Right atrium auricular region (tissue), 2 donors: ENCODE measurements at regions not wholly inside any gene's neighbourhood (a gene's known extent, or its start where the extent isn't known, plus 50 kb on each side); places are given as distances from the start of the nearest gene placed in this dataset.
"Not testable (repeated sequence)": the region's sequence is repeated elsewhere in the genome, so short reads cannot be mapped to it uniquely, and the experiment has no call there.

Experiments used
- DNase-seq: peaks from one replicate; pipeline ENCODE4 v3.0.0-alpha.2; 2019; ENCODE audit warnings: low spot score
- H3K27ac ChIP-seq, 2 donors: fragments of 200-600 bp; sonication (generic); 1 replicate in 1 of 2; 2 replicates in 1 of 2; pipeline ENCODE4 v1.5.1; 2016 to 2019
- H3K27me3 ChIP-seq, 2 donors: fragments of 200-600 bp; sonication (generic); one replicate each; pipeline versions ENCODE4 v1.5.1 to v1.6.0; 2017 to 2019
- H3K36me3 ChIP-seq: fragments of 200-600 bp; sonication (generic); one replicate; pipeline ENCODE4 v1.5.1; 2016
- H3K4me1 ChIP-seq, 2 donors: fragments of 200-600 bp; sonication (generic); one replicate each; pipeline versions ENCODE4 v1.5.1 to v1.6.0; 2017 to 2019
- H3K4me3 ChIP-seq, 2 donors: fragments of 200-600 bp; sonication (generic); 1 replicate in 1 of 2; 2 replicates in 1 of 2; pipeline ENCODE4 v1.5.1; 2017 to 2019; ENCODE audit warnings: mild to moderate bottlenecking in 1 of 2, moderate library complexity in 1 of 2
- H3K9me3 ChIP-seq, 2 donors: fragments of 200-600 bp; sonication (generic); one replicate each; pipeline ENCODE4 v1.5.1; 2019
- TF ChIP-seq, protein P1 (sequence below), 2 donors: fragments of 200-600 bp; sonication (generic); IDR thresholded peaks; one replicate each; pipeline ENCODE4 v1.5.1; 2019; ENCODE audit warnings: antibody characterized with exemption in 2 of 2

DNA sequence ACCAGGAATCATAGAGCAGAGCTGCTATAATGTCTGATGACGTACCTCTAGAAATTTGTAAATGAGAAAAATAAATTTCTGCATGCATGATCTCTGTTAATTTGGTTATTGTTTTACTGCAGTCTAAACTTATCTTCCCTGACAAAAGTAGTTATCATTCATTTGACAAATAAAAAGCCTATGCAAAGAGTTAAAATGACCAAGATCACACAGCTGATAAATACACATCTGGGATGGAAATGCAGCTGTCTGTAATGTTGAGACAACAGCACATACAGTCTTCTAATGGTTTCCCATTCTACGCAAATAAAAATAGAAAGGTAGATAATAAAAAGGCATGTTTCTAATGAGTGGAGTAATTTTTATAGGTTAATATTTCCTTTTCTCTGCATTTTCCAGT is 225.1 kb upstream of the LUZP2 start:
- TF ChIP-seq, protein P1, sequence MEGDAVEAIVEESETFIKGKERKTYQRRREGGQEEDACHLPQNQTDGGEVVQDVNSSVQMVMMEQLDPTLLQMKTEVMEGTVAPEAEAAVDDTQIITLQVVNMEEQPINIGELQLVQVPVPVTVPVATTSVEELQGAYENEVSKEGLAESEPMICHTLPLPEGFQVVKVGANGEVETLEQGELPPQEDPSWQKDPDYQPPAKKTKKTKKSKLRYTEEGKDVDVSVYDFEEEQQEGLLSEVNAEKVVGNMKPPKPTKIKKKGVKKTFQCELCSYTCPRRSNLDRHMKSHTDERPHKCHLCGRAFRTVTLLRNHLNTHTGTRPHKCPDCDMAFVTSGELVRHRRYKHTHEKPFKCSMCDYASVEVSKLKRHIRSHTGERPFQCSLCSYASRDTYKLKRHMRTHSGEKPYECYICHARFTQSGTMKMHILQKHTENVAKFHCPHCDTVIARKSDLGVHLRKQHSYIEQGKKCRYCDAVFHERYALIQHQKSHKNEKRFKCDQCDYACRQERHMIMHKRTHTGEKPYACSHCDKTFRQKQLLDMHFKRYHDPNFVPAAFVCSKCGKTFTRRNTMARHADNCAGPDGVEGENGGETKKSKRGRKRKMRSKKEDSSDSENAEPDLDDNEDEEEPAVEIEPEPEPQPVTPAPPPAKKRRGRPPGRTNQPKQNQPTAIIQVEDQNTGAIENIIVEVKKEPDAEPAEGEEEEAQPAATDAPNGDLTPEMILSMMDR (IDR thresholded peaks at IDR 0.05): no peak
- no peak overlapping the region for H3K4me3 ChIP-seq
- no peaks in the 10 kb centered on the region for H3K4me1 ChIP-seq
- H3K27ac ChIP-seq: no peak overlapping the region
- H3K27me3 ChIP-seq: no peaks in the 10 kb centered on the region
- no peak for DNase-seq
- no peaks in the 10 kb centered on the region for H3K9me3 ChIP-seq
- no peaks in the 10 kb centered on the region for H3K36me3 ChIP-seq

DNA sequence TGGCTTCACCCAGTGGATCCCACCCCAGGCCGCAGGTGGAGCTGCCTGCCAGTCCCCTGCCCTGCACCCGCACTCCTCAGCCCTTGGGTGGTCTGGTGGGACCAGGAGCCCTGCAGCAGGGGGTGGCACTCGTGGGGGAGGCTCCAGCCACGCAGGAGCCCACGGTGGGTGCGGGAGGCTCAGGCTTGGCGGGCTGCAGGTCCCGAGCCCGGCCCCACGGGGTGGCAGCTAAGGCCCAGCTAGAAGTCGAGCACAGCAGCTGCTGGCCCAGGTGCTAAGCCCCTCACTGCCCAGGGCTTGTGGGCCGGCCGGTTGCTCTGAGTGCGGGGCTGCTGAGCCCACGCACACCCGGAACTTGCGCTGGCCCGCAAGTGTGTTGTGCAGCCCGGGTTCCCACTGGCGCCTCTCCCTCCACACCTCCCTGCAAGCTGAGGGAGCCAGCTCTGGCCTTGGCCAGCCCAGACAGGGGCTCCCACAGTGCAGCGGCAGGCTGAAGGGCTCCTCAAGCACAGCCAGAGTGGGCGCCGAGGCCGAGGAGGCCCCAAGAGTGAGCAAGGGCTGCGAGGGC is 222.6 kb upstream of the LUZP2 start:
- H3K4me3 ChIP-seq, H3K27me3 ChIP-seq, H3K9me3 ChIP-seq, H3K27ac ChIP-seq, H3K4me1 ChIP-seq, H3K36me3 ChIP-seq, DNase-seq: not testable (repeated sequence)

DNA sequence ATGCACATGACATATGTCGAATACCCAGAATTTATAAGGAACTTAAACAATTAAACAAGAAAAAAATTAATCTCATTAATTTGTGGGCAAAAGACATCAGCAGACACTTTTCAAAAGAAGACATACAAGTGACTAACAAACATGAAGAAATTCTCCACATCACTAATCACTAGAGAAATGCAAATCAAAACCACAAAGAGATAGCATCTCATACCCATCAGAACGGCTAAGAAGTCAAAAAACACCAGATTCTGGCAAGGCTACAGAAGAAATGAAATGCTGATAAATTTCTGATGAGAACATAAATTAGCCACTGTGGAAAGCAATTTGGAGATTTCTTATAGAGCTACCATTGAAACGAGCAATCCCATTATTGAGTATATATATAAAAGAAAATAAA is 210.6 kb upstream of the LUZP2 start:
- Histone ChIP-seq H3K27me3 (no peaks in the 10 kb centered on the region), H3K36me3 (no peaks in the 10 kb centered on the region), H3K9me3 (peaks cover 0 to 4% of the 10 kb centered on the region in 2 donors), H3K4me3 (no peak overlapping the region), H3K27ac (no peak overlapping the region), H3K4me1 (no peaks in the 10 kb centered on the region)
- TF ChIP-seq, protein P1 (IDR thresholded peaks at IDR 0.05): no peak
- DNase-seq: no peak

DNA sequence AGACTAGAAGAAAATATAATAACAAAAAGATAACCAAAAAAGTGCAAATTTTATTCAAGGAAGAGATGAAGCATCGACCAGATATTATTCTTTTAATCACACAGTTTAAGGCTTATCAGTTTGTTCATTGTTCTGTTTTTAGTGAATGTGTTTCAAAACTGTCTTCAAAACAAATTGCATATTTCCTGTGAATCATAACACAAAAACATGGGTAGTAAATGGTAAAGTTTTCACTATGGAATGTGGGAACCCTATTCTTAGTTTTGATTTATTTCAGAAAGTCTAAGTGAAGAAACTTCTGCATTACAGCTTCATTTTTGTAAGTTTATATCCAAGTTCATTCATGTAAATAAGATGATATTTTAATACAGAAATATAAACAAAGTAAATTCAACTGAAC is 207.6 kb upstream of the LUZP2 start:
- Histone ChIP-seq H3K27ac (no peak overlapping the region), H3K27me3 (no peaks in the 10 kb centered on the region), H3K4me3 (no peak overlapping the region), H3K4me1 (no peaks in the 10 kb centered on the region), H3K9me3 (peaks cover 0 to 4% of the 10 kb centered on the region in 2 donors), H3K36me3 (no peaks in the 10 kb centered on the region)
- DNase-seq: no peak
- TF ChIP-seq, protein P1 (IDR thresholded peaks at IDR 0.05): no peak

DNA sequence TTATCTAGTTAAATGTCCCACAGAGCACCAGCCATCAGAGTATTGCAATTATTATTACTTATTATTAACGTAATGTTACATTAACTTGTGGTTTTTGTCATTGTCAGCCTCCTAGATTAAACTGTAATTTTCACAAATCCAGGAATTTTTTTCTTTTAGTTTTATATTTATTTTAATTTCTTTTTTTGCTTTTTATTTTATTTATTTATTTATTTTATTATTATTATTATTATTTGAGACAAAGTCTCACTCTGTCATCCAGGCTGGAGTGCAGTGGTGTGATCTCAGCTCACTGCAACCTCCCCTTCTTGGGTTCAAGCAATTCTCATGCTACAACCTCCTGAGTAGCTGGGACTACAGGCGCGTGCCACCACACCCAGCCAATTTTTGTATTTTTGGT is 202.9 kb upstream of the LUZP2 start:
- no peaks in the 10 kb centered on the region for H3K4me1 ChIP-seq
- no peak for DNase-seq
- no peak overlapping the region for H3K27ac ChIP-seq
- H3K9me3 ChIP-seq: peaks cover 0 to 4% of the 10 kb centered on the region in 2 donors
- TF ChIP-seq, protein P1 (IDR thresholded peaks at IDR 0.05): no peak
- H3K27me3 ChIP-seq: no peaks in the 10 kb centered on the region
- no peaks in the 10 kb centered on the region for H3K36me3 ChIP-seq
- H3K4me3 ChIP-seq: no peak overlapping the region

DNA sequence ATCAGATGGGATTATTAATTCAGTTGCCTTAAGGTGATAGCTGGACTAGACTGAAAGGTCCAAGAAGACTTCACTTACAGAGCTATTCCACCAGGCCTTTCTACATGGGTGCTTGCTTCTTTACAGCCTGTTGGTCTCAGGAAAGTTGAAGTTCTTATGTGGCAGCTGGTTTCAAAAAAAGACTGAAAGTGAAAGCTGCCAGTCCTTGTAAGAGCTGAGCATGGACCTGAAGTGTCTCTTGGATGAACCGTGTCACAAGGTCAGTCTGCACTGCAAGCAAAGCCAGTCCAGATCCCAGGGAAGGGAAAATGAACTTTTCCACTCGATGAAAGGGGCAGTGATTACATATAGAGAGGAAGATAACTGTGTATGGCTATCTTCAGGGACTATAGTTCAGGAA is 201.5 kb upstream of the LUZP2 start:
- TF ChIP-seq, protein P1 (IDR thresholded peaks at IDR 0.05): no peak
- Histone ChIP-seq H3K36me3 (no peaks in the 10 kb centered on the region), H3K27me3 (no peaks in the 10 kb centered on the region), H3K27ac (no peak overlapping the region), H3K9me3 (peaks cover 0 to 3% of the 10 kb centered on the region in 2 donors), H3K4me1 (no peaks in the 10 kb centered on the region), H3K4me3 (no peak overlapping the region)
- DNase-seq: no peak
